Stimulated activated CD4-positive, alpha-beta T cell treated with anti-CD3 and anti-CD28 coated beads, Interleukin-12 subunit alpha, Interleukin-12 subunit beta, amount 100 ng/mL, for 4 hours (primary cell): ENCODE measurements at regions not wholly inside any gene's neighbourhood (a gene's known extent, or its start where the extent isn't known, plus 50 kb on each side); places are given as distances from the start of the nearest gene placed in this dataset.
"Not testable (repeated sequence)": the region's sequence is repeated elsewhere in the genome, so short reads cannot be mapped to it uniquely, and the experiment has no call there.

Source experiments
- DNase-seq: peaks from one replicate; pipeline ENCODE4 v3.0.0-alpha.2; 2020

- not testable (repeated sequence) for DNase-seq
These were observed 89.9 kb upstream of the NOTCH2NLA start for GRCh38 chr1:146318715-146319114.

GRCh38 chr1:146317785-146318184, 89.0 kb upstream of the NOTCH2NLA start:
- not testable (repeated sequence) for DNase-seq

- DNase-seq, result not testable (repeated sequence)
These were observed 85.8 kb upstream of the NOTCH2NLA start for GRCh38 chr1:146314449-146315246.

- DNase-seq, result not testable (repeated sequence)
These were observed 81.8 kb upstream of the NOTCH2NLA start for GRCh38 chr1:146310579-146310978.

GRCh38 chr1:146309427-146309826, 80.6 kb upstream of the NOTCH2NLA start:
- DNase-seq, result not testable (repeated sequence)

- not testable (repeated sequence) for DNase-seq
These were observed 80.1 kb upstream of the NOTCH2NLA start for GRCh38 chr1:146308892-146309291.

GRCh38 chr1:146308152-146308551, 79.3 kb upstream of the NOTCH2NLA start:
- not testable (repeated sequence) for DNase-seq

GRCh38 chr1:146307632-146308031, 78.8 kb upstream of the NOTCH2NLA start:
- not testable (repeated sequence) for DNase-seq

- not testable (repeated sequence) for DNase-seq
These were observed 77.8 kb upstream of the NOTCH2NLA start for GRCh38 chr1:146306651-146307050.

- DNase-seq, result not testable (repeated sequence)
These were observed 76.6 kb upstream of the NOTCH2NLA start for GRCh38 chr1:146305442-146305841.

GRCh38 chr1:146298575-146298897, 69.7 kb upstream of the NOTCH2NLA start:
- DNase-seq, result not testable (repeated sequence)

GRCh38 chr1:146297781-146298574, 69.2 kb upstream of the NOTCH2NLA start:
- not testable (repeated sequence) for DNase-seq

- not testable (repeated sequence) for DNase-seq
These were observed 64.4 kb upstream of the NOTCH2NLA start for GRCh38 chr1:146292940-146293936.

- not testable (repeated sequence) for DNase-seq
These were observed 63.6 kb upstream of the NOTCH2NLA start for GRCh38 chr1:146292424-146292823.

GRCh38 chr1:146287881-146288280, 59.1 kb upstream of the NOTCH2NLA start:
- DNase-seq, result not testable (repeated sequence)

GRCh38 chr1:146284760-146285159, 55.9 kb upstream of the NOTCH2NLA start:
- DNase-seq, result not testable (repeated sequence)

- not testable (repeated sequence) for DNase-seq
These were observed 54.7 kb upstream of the NOTCH2NLA start for GRCh38 chr1:146283527-146283880.

GRCh38 chr1:146282807-146283526, 54.1 kb upstream of the NOTCH2NLA start:
- not testable (repeated sequence) for DNase-seq

- not testable (repeated sequence) for DNase-seq
These were observed 52.7 kb upstream of the NOTCH2NLA start for GRCh38 chr1:146281522-146281921.

- not testable (repeated sequence) for DNase-seq
These were observed 49.9 kb upstream of the NOTCH2NLA start for GRCh38 chr1:146278758-146279157.
